HUDEP-2 (cell line): ENCODE measurements at regions not wholly inside any gene's neighbourhood (a gene's known extent, or its start where the extent isn't known, plus 50 kb on each side); places are given as distances from the start of the nearest gene placed in this dataset.
"Not testable (repeated sequence)": the region's sequence is repeated elsewhere in the genome, so short reads cannot be mapped to it uniquely, and the experiment has no call there.

ENCODE experiments used
- DNase-seq, 76 experiments: peaks; one replicate each; lab custom pipeline; 2025; ENCODE audit not compliant: unreplicated experiment in 76 of 76; lab: John Stamatoyannopoulos, UW

DNA sequence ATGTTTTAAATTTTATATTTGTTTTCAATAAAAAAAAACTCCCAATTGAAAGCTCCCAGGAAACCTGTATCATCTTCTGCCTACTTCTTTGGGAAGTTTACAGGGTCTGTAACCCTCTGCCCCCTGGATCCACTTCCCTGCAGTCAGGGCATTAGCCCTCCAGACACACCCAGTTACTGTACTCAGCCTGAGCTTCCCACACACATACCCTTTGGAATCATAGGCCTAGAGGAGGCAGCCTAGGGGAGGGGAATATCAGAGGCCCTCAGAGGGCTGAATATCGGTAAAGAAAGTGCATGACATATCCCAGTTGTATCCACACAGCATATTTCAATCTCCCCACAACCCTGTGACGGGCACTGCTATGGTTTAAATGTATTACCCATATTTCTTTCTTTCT, 56.2 kb upstream of the TFPI start:
- not testable (repeated sequence) for DNase-seq

DNA sequence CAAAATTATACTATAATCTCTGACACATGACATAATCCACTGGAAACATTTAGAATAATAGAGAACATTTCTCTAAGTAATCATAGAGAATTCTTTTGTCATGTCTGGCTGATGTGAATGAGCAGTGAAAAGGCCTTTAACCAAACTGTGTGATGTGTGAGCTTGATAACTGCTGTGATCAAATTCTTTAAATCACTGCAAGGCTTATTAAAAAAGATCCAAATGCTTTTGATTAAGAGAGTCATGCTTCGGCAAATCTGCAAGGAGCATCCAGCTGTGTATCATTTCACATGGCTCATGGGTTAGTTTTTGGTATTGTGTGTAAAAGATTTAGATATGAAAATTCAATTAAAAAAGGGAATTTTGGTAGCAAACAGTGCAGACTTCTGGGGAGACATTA, 58.6 kb upstream of the TFPI start:
- DNase-seq = no peak

DNA sequence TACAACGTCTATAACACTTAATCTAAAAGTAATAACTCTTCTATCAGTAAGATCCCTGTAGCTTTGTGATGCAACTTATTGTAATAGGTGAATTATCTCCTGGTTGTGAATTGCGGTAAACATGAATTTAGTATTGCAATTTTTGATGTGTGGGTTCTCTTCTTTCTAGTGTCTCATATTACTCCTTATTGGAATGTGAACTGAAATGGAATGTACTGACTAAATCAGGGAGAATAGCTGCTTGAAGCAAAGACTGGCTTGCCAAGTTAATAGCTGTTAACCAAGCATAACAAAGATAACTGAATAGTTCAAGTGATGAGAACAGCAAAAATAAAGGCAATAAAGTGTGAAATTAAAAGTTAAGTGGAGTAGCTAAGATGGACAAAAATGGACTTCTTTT, 60.5 kb upstream of the TFPI start:
- no peak for DNase-seq

DNA sequence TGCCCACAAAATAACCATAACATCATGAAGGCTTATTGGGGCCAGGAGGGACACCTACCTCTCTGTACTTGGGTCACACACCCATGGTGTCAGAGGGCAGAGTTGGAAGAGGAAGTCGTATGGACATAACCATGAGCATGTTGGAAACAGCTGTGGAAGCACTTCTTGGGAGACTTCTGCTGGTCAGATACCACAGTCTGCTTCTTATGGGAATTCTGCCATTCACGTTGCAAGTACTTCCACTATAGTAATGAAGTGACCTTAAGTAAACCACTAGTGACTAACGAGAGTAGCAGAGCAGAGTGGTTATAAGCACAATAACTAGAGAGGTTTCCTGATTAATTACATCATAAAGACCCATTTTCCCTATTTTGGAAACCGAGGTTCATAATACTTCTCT, 61.1 kb upstream of the TFPI start:
- DNase-seq = no peak

DNA sequence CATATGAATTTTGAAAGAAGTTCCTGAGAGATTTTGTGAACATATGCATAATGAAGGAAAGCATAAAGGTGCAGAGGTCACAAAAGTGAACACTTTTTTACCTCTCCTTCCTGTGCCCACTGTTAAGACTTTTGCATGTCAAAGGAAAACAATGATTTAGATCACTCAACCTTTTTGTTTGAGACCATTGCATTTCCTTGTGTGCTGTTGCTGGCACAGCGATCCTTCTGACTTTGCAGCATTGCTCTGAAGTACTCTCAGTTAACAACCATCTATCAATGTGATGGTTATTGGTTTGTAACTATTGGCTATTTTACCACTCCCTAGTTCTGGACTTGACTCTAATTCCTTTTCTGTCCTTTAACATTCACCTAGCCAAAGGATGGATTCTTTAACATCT, 61.7 kb upstream of the TFPI start:
- DNase-seq = no peak

DNA sequence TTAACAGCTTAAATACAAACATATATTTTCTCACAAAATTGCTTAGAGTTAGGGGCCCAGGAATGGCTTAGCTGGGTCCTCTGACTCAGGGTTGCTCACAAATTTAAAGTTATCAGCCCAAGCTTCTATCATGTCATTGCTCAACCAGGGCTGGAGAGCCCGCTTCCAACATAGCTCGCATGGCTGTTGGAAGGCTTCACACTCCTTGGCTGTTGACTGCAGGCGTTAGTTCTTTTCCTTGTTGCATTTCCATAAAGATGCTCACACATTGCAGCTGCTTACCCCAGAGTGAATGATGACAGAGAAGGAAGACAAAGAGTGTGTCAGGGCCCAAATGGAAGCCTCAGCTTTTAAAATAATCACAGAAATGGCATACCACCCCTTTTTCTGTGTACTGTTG, 62.9 kb upstream of the TFPI start:
- no peak for DNase-seq

DNA sequence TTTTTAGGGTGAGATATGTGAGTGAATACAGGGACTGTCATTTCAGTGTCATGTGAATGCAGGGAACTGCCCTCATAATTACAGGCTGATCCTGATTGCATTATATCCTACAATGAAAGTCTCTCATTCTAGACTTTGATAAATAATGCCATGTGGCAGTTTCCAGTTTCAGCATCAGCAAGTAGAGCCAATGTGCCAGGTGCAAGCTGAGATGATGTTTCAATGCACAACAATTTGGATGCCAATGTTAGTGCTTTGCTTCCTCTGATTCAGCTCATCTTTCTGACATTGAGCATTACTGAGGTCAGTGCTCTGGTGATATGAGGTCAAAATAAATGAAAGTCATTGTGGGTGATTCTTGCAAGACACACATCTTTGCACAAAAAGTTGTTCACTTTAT, 63.7 kb upstream of the TFPI start:
- DNase-seq = no peak

DNA sequence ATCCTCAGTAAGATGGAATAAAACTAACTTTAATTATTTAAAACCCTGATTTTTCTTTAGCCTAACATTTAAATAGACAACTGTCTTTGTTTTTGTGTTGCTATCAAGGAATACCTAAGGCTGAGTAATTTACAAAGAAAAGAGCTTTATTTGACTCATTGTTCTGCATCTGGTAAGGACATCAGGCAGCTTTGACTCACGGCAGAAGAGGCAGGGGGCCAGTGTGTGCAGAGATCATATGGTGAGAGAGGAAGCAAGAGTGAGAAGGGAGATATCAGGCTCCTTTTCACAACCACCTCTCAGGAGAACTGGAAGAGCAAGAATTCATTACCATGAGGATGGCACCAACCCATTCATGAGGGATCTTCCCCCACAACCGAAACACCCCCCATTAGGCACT, 64.6 kb upstream of the TFPI start:
- DNase-seq = no peak

DNA sequence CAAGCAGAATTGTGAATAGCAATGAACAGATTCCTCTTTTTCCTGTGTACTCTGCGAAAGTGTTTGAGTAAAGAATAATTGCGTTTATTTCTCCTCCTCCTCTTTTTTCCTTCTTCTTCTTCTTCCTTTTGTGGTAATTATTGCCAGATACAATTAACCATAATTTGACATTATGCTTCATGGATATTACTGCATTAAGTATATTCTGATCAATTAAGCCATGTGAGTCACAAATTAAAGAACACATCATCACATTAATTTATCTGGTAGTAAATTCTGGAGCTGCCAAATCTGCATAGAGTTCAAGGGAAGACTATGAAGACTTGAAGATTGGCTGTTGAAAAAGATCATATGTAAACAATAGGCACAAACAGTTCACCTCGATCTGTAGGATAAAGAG, 72.9 kb upstream of the TFPI start:
- no peak for DNase-seq

DNA sequence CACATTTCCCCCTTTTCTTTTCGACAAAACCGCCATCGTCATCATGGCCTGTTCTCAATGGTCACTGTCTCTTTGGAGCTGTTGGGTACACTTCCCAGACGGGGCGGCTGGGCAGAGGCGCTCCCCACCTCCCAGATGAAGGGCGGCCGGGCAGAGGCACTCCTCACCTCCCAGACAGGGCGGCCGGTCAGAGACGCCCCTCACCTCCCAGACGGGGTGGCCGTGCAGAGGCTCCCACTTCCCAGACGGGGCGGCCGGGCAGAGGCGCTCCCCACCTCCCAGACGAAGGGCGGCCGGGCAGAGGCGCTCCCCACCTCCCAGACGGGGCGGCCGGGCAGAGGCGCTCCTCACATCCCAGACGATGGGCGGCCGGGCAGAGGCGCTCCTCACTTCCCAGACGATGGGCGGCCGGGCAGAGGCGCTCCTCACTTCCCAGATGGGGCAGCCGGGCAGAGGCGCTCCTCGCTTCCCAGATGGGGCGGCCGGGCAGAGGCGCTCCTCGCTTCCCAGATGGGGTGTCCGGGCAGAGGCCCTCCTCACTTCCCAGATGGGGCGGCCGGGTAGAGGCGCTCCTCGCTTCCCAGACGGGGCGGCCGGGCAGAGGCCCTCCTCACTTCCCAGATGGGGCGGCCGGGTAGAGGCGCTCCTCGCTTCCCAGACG, 82.6 kb upstream of the TFPI start:
- not testable (repeated sequence) for DNase-seq

DNA sequence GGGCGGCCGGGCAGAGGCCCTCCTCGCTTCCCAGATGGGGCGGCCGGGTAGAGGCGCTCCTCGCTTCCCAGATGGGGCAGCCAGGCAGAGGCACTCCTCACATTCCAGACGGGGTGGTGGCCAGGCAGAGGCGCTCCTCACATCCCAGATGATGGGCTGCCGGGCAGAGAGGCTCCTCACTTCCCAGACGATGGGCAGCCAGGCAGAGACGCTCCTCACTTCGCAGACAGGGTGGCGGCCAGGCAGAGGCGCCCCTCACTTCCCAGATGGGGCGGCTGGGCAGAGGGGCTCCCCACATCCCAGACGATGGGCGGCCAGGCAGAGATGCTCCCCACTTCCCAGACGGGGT, 83.1 kb upstream of the TFPI start:
- not testable (repeated sequence) for DNase-seq

DNA sequence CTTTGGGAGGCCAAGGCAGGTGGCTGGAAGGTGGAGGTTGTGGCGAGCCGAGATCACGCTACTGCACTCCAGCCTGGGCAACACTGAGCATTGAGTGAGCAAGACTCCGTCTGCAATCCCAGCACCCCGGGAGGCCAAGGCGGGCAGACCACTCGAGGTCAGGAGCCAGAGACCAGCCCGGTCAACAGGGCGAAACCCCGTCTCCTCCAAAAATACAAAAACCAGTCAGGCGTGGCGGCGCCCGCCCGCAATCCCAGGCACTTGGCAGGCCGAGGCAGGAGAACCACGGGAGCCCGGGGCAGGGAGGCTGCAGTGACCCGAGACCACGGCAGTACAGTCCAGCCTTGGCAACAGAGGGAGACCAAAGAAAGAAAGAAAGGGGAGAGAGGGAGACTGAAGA, 83.5 kb upstream of the TFPI start:
- not testable (repeated sequence) for DNase-seq

DNA sequence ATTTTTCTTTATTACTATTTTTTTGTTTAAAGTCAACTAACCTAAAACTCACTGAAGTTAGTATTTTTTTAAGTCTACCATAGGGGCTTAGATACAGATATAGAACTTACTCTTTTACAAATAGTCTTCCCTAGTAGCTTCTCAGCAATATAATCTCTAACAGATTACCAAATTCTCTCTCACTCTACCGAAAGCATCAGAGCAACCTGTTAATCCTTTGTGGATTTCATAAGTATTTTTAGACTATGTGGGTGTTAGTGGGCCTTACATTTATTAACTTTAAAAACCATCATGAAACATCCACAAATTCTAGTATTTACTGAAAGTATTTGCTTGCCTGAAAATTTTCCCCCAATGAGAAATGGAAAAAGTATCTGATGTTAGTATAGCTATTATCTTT, 84.6 kb upstream of the TFPI start:
- no peak for DNase-seq

DNA sequence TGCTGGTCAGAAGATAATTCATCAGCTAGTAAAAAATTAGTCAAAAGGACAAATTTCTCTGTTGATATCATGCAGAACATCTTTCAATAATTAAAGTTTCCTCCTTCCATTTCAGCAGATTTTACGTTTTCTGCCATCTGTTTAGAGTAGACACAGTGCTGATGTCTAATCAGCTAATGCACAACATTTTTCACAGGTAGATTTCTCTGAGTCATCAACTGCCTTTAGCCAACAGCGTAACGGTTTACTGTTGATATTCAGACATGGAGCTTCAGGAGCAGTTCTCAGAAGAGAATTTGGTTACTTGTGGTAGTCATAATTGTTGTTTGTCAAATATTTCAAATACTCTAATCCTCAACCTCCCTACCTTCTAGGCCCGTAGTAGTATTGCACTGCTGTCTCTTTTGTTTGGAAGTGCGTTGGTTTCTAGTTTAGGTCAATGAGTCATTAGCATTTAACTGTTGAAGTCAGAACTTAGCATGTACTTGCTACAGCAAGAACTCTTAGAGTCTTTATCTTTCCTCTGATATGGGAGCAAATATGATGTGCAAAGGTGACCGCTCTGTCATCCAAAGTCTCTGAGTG, 86.8 kb upstream of the TFPI start:
- DNase-seq = no peak

DNA sequence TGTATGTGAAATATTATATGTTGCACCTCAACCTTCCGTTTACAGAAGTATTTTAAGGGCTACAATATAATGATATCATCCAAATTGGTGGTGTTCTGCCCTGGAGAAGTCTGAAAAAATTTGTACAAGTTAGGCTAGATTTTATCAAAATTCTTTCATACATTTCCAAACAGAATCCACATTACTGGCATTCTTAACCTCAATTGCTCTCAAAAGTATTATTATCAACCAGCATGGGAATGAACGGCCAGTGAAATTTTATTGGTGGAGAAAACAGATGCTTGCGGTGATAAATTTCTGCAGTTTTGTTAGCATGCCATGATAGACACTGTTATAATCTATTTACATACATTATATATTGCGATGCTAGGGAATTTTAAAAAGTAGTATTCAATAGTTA, 88.3 kb upstream of the TFPI start:
- no peak for DNase-seq

DNA sequence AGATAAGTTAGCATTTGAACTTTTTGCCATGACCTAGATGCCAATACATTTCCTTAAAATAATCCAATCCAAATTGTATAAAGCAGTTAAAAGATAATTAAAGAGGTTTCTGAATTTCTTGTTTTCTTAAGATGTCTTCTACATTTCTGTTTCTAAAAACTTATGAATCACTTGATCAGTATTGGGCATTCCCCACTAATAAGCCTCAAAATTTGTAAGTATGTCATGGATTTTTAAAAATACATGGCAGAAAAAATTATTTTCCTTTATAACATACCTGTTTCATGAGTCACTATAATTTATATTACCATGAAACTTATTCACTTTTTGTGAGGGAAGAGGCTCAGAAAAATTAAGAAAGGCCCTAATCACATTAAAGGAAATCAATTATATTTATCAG, 90.3 kb upstream of the TFPI start:
- no peak for DNase-seq

DNA sequence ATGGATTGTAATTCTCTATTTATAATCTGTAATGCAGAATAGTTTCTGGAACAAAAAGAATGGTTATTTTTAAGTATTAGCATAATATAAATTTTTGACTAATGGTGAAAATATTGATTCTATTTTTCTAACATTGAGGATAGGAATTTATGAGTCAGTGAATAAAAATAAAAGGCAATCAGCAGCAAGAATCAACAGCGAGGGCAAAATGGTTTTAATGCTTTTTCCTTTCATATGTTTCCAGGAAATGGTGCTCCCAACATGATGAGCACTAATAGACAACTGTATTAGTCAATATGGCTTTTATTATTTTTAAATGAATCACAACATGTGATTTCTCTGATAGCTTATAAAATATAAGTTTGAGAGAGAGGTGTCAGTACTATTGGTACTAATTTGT, 90.7 kb upstream of the TFPI start:
- no peak for DNase-seq

DNA sequence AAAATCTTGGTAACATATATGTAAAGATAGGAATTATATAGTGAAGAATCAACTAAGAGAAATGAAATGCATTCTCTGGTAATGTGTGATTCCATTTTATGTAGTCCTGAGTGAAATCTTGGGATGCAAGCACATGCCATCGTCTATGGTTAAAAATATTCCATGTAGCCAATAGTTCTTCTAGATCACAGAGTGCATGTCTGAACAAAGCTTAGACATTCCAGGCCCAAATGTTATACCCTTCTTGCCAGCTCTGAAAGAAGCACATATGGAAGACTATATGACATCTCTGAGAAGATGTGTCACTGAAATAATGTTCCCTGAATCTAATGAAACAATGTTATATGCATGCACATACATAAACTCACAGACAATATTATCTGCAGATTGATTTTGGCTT, 92.3 kb upstream of the TFPI start:
- no peak for DNase-seq

DNA sequence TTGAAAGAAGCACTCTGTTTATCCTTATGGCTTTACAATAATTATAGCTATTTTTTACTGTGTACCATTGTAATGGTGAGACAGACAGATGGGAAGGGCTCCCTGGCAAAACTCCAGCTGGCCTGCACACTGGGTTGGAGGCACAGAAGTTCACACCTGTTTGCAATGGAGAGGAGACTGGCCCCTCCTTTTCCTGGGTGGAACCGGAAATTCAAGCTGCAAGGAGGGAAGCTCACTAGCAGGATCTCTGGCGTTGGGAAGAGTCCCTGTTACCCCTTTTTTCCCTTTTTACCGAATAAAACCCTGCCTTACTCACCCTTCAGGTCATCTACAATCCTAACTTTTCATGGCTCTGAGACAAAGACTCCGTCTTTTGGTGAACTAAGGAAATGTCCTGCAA, 100.3 kb upstream of the TFPI start:
- peak in 2 of 76 experiments; percentile 1 to 9 for DNase-seq

DNA sequence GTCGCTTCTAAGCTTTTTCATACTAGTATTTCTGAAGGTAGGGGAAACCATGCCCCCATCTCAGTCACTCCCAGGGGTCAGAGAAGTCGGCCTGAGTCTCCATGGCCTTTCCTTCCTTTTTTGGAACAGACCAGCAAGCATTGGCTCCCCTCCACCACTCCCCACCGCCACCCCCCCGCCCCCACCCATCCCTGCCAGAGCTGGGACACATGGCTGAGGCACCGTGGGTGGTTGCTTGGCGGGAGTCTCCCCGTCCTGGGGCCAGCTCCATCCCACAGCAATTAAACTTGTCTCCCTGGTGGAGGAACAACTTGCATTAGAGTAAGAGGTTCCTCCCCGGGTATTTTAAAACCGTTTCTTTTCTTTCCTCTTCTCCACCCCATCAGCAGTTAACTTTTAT, 100.8 kb upstream of the TFPI start:
- DNase-seq = no peak

DNA sequence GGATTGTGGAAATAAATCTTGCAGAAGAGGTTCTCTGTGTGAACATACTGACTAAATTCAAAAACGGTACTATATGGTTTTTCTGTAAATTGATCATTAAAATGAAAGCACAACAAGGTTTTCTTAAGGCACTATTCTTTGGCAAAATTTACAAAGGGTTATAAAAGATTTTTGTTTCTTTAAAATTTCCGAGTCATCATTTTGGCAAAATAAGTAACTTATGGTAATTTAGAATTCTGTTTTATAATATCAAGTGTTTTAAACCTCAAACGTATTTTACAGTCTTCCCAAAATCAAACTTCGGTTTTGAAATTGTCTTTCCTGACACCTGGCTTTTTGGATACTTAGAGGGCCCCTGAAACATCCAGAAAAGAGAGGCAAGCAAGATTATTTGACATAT, 101.9 kb upstream of the TFPI start:
- DNase-seq = no peak

DNA sequence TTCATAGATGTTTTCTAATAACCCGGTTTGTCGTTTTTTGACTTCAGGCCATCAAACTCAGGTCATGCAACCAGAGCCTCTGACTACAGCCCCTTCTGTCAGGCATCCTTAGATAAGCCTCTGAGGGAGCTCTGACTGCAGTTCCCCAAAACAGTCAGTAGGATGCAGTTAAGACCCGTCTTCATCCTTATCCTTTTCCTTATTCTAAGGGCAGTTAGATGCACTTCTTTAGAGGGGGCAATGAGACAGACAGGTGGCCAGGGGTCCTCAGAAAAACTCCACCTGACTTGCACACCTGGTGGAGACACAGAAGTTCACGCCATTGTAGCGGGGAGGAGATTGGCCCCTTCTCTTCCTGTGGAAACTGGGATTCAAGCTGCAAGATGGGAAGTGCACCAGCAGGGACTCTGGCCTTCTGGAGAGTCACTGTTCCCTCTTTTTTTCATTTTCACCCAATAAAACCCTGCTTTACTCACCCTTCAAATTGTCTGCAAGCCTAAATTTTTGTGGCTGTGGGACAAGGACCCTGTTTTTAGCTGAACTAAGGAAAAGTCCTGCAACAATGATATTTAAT, 104.8 kb upstream of the TFPI start:
- peak in 4 of 76 experiments; percentile 1 to 8 (median 4) for DNase-seq

DNA sequence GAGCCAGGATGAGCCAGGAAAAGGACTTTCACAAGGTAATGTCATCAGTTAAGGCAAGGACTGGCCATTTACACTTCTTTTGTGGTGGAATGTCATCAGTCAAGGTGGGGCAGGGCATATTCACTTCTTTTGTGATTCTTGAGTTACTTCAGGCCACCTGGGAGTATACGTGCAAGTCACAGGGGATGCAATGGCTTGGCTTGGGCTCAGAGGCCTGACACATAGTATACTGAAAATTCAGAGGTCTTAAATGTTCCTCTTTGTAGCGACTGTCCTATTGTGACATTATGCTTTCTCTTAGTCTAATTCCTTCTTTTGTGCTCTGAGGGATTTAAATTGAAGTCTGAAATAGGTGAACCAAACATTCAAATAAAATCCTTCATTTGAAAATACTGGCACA, 121.8 kb upstream of the TFPI start:
- not testable (repeated sequence) for DNase-seq
